C4-2B (cell line): ENCODE measurements at regions not wholly inside any gene's neighbourhood (a gene's known extent, or its start where the extent isn't known, plus 50 kb on each side); places are given as distances from the start of the nearest gene placed in this dataset.

Experiments used
- H3K27ac ChIP-seq: fragments of 450-650 bp; 2 replicates; pipeline ENCODE4 v1.5.1; 2017
- CTCF ChIP-seq: fragments of 450-650 bp; conservative IDR thresholded peaks from 2 replicates; pipeline ENCODE4 v1.5.1; 2017; ENCODE audit warnings: mild to moderate bottlenecking
- ZFX ChIP-seq: fragments of 450-650 bp; IDR thresholded peaks from 2 replicates; pipeline ENCODE4 v1.6.1; 2017

DNA sequence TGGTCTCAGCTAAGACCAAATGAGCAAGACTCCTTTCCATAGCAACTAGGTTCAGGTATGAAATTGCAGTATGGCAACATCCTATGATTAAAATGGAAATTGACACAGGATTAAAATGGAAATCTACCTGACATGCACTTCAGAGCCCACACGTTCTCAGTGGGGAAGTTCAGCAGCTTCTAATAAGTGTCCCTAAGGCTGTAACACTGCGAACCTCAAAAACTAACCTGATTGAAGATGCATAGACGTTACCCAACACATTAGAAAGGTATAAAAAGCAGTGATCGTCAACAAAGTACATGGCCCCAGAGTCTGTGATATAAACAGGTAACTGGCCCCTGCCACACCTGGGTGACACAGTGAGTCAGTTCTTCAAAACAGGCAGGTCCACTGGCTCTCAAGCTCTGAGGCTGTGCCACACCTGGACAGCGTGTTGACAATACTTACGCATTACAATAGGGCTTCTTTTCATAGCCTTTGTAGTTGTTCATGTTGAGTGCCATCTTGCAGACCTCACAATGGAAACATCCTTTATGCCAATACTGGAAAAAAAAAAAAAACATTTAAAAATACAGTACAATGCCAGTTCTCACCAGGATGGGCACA is 274.9 kb upstream of the NEBL start:
- peak overlapping the region; percentile 63; the same call in 1 of the 2 replicates for H3K27ac ChIP-seq
- no peak for TF ChIP-seq CTCF
- no peak for TF ChIP-seq ZFX

GRCh38 chr10:21171197-21171935 is 274.3 kb upstream of the NEBL start:
- H3K27ac ChIP-seq: no peak overlapping the region
- no peak for TF ChIP-seq ZFX
- TF ChIP-seq CTCF: peak; percentile 46

DNA sequence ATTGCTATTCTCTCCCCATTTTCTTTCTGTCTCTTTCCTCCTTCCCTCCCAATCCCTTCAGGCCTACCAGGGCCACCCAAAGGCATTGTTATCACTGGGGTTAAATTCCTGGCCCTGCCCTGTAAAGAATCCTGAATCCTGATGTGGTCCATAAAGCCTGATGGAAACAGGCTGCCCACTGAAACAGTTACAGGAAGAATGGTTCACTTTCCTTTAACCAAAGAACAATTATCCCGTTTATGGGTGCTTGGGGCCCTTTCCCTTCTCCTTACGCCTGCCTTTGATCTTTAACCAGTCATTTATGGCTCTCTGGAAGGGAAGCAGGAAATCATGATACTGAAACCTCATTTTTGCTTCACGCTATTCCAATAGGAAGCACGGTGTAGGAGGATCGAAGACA is 273.1 kb upstream of the NEBL start:
- no peak overlapping the region for H3K27ac ChIP-seq
- TF ChIP-seq CTCF: no peak
- TF ChIP-seq ZFX: no peak

GRCh38 chr10:21169271-21169670 is 272.2 kb upstream of the NEBL start:
- no peak overlapping the region for H3K27ac ChIP-seq
- TF ChIP-seq ZFX (no peak), CTCF (no peak)

GRCh38 chr10:21167288-21168010 is 270.3 kb upstream of the NEBL start:
- H3K27ac ChIP-seq: peak overlapping the region; percentile 46
- TF ChIP-seq CTCF (no peak), ZFX (no peak)

GRCh38 chr10:21166557-21167287 is 269.6 kb upstream of the NEBL start:
- no peak for TF ChIP-seq ZFX
- no peak for TF ChIP-seq CTCF
- peak overlapping the region; percentile 46 for H3K27ac ChIP-seq
